ENCODE measurements at regions not wholly inside any gene's neighbourhood (a gene's known extent, or its start where the extent isn't known, plus 50 kb on each side); places are given as distances from the start of the nearest gene placed in this dataset.

DNA sequence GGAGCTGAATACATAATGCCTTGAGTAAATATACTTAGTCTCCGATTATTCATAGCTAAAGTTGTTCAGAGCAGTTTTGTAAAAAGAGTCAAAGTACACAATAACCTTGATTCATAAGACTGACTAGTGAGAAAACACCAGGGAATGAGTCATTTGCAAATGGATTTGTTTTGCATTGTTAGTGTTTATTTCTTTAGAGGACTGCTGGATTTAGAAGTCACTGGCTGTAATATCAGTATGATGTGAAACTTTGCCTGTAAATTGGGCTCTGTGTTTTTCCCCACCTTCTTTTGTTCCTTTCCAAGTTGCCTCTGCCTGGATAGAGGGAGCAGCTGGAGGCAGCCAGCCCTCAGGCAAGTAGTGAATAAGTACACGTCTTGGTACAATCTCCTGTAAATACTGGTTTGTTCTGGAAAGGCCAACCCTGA, 474.7 kb downstream of the NUF2 start:
- TF ChIP-seq, protein P1, sequence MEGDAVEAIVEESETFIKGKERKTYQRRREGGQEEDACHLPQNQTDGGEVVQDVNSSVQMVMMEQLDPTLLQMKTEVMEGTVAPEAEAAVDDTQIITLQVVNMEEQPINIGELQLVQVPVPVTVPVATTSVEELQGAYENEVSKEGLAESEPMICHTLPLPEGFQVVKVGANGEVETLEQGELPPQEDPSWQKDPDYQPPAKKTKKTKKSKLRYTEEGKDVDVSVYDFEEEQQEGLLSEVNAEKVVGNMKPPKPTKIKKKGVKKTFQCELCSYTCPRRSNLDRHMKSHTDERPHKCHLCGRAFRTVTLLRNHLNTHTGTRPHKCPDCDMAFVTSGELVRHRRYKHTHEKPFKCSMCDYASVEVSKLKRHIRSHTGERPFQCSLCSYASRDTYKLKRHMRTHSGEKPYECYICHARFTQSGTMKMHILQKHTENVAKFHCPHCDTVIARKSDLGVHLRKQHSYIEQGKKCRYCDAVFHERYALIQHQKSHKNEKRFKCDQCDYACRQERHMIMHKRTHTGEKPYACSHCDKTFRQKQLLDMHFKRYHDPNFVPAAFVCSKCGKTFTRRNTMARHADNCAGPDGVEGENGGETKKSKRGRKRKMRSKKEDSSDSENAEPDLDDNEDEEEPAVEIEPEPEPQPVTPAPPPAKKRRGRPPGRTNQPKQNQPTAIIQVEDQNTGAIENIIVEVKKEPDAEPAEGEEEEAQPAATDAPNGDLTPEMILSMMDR (IDR thresholded peaks at IDR 0.05), result no peak
- TF ChIP-seq POLR2AphosphoS5 (IDR thresholded peaks at IDR 0.05), result peak in 1 of 3 donors; percentile 30
